ENCODE measurements at regions not wholly inside any gene's neighbourhood (a gene's known extent, or its start where the extent isn't known, plus 50 kb on each side); places are given as distances from the start of the nearest gene placed in this dataset.

DNA sequence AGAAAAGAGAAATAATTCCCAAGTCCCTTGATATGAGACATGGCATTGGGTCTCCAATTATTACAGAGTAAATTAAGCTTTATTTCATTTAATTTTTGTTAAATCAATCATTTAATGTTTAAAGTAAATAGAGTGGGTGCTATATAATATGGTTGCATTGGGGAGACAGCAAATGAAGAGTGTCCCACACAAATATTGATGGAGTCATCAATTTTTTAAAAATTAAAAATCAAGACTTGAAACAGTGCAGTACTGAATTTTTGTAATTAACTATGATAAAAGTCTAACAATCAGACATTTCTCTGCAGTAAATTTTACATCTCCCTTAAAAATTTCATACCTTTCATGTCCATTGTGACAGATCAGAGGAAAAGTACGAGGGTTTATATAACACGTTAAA is 193.9 kb upstream of the ID4 start:
- Histone ChIP-seq H3K36me3 (replicated peaks in 1 of 2; ENCODE audit: control insufficient read depth in 1 of 2, insufficient read depth in 2 of 2, low read length in 1 of 2) (no peaks in the 10 kb centered on the region), H3K9ac (no peak overlapping the region), H3K79me2 (ENCODE audit: insufficient read depth) (no peaks in the 10 kb centered on the region), H3K27ac (ENCODE audit: low read depth in 2 of 2, low read length in 1 of 2) (no peak overlapping the region), H3K4me1 (ENCODE audit: control insufficient read depth in 1 of 2, insufficient read depth in 2 of 2, low read depth in 1 of 2, low read length in 1 of 2) (no peaks in the 10 kb centered on the region), H3F3A (replicated peaks; ENCODE audit: insufficient read depth) (no peaks in the 10 kb centered on the region), H3K4me2 (no peak overlapping the region), H3K4me3 (ENCODE audit: low read depth in 2 of 2, low read length in 1 of 2) (no peak overlapping the region), H3K27me3 (ENCODE audit: insufficient read depth) (no peaks in the 10 kb centered on the region), H2AFZ (ENCODE audit: low read depth) (no peak overlapping the region), H3K9me2 (no peaks in the 10 kb centered on the region), H4K20me1 (ENCODE audit: insufficient read depth) (no peaks in the 10 kb centered on the region), H3K9me3 (no peaks in the 10 kb centered on the region)
- no peak for DNase-seq
- ChIA-PET CTCF (no interaction called here), POLR2A (no interaction called here)
- WGBS (ENCODE audit: low lambda C conversion rate) = 38% methylated on average over 2 of the region's 2 CpGs
- no peak for TF ChIP-seq SIN3A (IDR thresholded peaks at IDR 0.05; ENCODE audit: borderline replicate concordance, low read depth, low read length)
- TF ChIP-seq GABPA (IDR thresholded peaks at IDR 0.05; ENCODE audit: low read depth) = no peak
- no peak for TF ChIP-seq RFX5 (IDR thresholded peaks at IDR 0.05; ENCODE audit: low read length)
- no peak for TF ChIP-seq GATA2 (CRISPR knock-in tag; IDR thresholded peaks at IDR 0.05)
- no peak for TF ChIP-seq RAD21 (IDR thresholded peaks at IDR 0.05; ENCODE audit: low read length)
- TF ChIP-seq, protein P1, sequence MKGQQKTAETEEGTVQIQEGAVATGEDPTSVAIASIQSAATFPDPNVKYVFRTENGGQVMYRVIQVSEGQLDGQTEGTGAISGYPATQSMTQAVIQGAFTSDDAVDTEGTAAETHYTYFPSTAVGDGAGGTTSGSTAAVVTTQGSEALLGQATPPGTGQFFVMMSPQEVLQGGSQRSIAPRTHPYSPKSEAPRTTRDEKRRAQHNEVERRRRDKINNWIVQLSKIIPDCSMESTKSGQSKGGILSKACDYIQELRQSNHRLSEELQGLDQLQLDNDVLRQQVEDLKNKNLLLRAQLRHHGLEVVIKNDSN (IDR thresholded peaks at IDR 0.05; ENCODE audit: borderline replicate concordance, low read depth) = no peak
- TF ChIP-seq POLR2AphosphoS5 (IDR thresholded peaks at IDR 0.05; ENCODE audit: low read depth, low read length) = no peak
- TF ChIP-seq EP300 (IDR thresholded peaks at IDR 0.05; ENCODE audit: borderline replicate concordance in 1 of 2, low read depth in 1 of 2, low read length in 1 of 2) = no peak
- TF ChIP-seq, protein P2, sequence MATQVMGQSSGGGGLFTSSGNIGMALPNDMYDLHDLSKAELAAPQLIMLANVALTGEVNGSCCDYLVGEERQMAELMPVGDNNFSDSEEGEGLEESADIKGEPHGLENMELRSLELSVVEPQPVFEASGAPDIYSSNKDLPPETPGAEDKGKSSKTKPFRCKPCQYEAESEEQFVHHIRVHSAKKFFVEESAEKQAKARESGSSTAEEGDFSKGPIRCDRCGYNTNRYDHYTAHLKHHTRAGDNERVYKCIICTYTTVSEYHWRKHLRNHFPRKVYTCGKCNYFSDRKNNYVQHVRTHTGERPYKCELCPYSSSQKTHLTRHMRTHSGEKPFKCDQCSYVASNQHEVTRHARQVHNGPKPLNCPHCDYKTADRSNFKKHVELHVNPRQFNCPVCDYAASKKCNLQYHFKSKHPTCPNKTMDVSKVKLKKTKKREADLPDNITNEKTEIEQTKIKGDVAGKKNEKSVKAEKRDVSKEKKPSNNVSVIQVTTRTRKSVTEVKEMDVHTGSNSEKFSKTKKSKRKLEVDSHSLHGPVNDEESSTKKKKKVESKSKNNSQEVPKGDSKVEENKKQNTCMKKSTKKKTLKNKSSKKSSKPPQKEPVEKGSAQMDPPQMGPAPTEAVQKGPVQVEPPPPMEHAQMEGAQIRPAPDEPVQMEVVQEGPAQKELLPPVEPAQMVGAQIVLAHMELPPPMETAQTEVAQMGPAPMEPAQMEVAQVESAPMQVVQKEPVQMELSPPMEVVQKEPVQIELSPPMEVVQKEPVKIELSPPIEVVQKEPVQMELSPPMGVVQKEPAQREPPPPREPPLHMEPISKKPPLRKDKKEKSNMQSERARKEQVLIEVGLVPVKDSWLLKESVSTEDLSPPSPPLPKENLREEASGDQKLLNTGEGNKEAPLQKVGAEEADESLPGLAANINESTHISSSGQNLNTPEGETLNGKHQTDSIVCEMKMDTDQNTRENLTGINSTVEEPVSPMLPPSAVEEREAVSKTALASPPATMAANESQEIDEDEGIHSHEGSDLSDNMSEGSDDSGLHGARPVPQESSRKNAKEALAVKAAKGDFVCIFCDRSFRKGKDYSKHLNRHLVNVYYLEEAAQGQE (IDR thresholded peaks at IDR 0.05; ENCODE audit: low read depth, low read length) = no peak
- TF ChIP-seq, protein P3, sequence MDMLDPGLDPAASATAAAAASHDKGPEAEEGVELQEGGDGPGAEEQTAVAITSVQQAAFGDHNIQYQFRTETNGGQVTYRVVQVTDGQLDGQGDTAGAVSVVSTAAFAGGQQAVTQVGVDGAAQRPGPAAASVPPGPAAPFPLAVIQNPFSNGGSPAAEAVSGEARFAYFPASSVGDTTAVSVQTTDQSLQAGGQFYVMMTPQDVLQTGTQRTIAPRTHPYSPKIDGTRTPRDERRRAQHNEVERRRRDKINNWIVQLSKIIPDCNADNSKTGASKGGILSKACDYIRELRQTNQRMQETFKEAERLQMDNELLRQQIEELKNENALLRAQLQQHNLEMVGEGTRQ (IDR thresholded peaks at IDR 0.05; ENCODE audit: borderline replicate concordance, low read depth, low read length) = no peak
- no peak for TF ChIP-seq NRF1 (IDR thresholded peaks at IDR 0.05; ENCODE audit: low read depth, low read length)
- TF ChIP-seq RCOR1 (IDR thresholded peaks at IDR 0.05; ENCODE audit: low read length) = no peak
- no peak for TF ChIP-seq MEF2A (IDR thresholded peaks at IDR 0.05; ENCODE audit: borderline replicate concordance, low read depth)

DNA sequence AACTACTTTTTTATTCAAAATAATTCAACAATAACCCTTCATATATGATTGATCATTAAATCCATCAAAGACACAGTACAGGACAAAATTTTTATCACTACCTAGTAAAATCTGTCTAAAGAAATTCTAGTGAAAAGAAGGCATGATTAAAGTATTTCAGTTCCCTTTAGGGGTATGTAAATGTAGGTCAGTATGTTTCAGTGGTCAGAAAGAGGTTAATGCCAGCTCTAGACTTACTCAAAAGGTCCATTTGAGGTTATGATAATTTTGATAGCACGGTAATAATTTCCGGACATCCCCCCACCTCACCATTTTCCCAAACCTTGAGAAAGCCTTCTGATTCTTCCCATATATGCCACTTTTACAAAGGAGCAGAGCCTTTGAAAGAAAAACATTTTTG is 193.5 kb upstream of the ID4 start:
- Histone ChIP-seq H3K9ac (no peak overlapping the region), H3K4me3 (ENCODE audit: low read depth in 2 of 2, low read length in 1 of 2) (no peak overlapping the region), H2AFZ (ENCODE audit: low read depth) (no peak overlapping the region), H3K27ac (ENCODE audit: low read depth in 2 of 2, low read length in 1 of 2) (no peak overlapping the region), H4K20me1 (ENCODE audit: insufficient read depth) (no peaks in the 10 kb centered on the region), H3K4me2 (no peak overlapping the region), H3K36me3 (replicated peaks in 1 of 2; ENCODE audit: control insufficient read depth in 1 of 2, insufficient read depth in 2 of 2, low read length in 1 of 2) (no peaks in the 10 kb centered on the region), H3K79me2 (ENCODE audit: insufficient read depth) (no peaks in the 10 kb centered on the region), H3F3A (replicated peaks; ENCODE audit: insufficient read depth) (no peaks in the 10 kb centered on the region), H3K27me3 (ENCODE audit: insufficient read depth) (no peaks in the 10 kb centered on the region), H3K9me3 (no peaks in the 10 kb centered on the region), H3K9me2 (no peaks in the 10 kb centered on the region), H3K4me1 (ENCODE audit: control insufficient read depth in 1 of 2, insufficient read depth in 2 of 2, low read depth in 1 of 2, low read length in 1 of 2) (no peaks in the 10 kb centered on the region)
- no peak for DNase-seq
- ChIA-PET CTCF (no interaction called here), POLR2A (no interaction called here)
- no peak for TF ChIP-seq JUND (IDR thresholded peaks at IDR 0.05)
- no peak for TF ChIP-seq NFIC (IDR thresholded peaks at IDR 0.05; ENCODE audit: borderline replicate concordance)
- TF ChIP-seq CHD2 (IDR thresholded peaks at IDR 0.05; ENCODE audit: low read length, partially characterized antibody) = no peak
- no peak for TF ChIP-seq RAD21 (IDR thresholded peaks at IDR 0.05; ENCODE audit: low read length)
- WGBS (ENCODE audit: low lambda C conversion rate) = 34% methylated on average over 2 of the region's 2 CpGs
